LHCN-M2 (cell line): ENCODE measurements at regions not wholly inside any gene's neighbourhood (a gene's known extent, or its start where the extent isn't known, plus 50 kb on each side); places are given as distances from the start of the nearest gene placed in this dataset.
A peak's percentile ranks its signal among the peaks of the same experiment; 100 is the strongest.
"Not testable (repeated sequence)": the region's sequence is repeated elsewhere in the genome, so short reads cannot be mapped to it uniquely, and the experiment has no call there.

Source experiments
- DNase-seq: peaks from one replicate; pipeline ENCODE4 v3.0.0-alpha.2; 2012; ENCODE audit warnings: low read depth

GRCh38 chr17:64728041-64728695 lies 66.1 kb upstream of the SMURF2 start:
- no peak for DNase-seq

DNA sequence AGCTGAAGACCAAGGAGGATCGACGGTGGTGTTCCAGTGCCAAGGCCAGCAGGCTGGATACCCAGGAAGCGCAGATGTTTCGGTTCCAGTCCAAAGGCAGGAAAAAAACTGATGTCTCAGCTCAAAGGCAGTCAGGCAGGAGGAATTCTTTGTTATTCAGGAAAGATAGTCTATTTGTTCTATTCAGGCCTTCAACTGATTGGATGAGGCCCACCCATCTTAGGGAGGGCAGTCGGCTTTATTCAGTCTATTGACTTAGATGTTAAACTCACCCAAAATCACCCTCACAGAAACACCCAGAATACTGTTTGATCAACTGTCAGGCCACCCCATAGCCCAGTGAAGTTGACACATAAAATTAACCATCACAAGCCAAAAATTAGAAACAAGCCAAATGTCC lies 63.9 kb upstream of the SMURF2 start:
- DNase-seq, result not testable (repeated sequence)

GRCh38 chr17:64724246-64724645 lies 62.1 kb upstream of the SMURF2 start:
- peak; percentile 77 for DNase-seq

DNA sequence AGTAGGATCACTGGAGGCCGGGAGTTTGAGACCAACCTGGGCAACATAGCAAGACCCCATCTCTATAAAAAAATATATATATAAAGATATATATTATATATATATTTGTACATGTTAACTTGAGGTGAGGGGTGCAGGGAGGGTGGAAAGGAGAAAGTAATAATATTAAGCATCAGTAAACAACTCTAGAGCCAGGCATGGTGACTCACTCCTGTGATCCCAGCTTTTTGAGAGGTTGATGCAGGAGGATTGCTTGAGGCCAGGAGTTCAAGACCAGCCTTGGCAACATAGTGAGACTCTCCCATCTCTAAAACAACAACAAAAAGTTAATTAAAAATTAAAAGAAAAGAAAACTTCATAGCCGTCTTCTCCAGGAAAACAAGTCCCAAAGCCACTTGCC lies 61.7 kb upstream of the SMURF2 start:
- no peak for DNase-seq

GRCh38 chr17:64721556-64721955 lies 59.4 kb upstream of the SMURF2 start:
- DNase-seq, result not testable (repeated sequence)

- not testable (repeated sequence) for DNase-seq
These were observed 58.1 kb upstream of the SMURF2 start for GRCh38 chr17:64720253-64720652.

DNA sequence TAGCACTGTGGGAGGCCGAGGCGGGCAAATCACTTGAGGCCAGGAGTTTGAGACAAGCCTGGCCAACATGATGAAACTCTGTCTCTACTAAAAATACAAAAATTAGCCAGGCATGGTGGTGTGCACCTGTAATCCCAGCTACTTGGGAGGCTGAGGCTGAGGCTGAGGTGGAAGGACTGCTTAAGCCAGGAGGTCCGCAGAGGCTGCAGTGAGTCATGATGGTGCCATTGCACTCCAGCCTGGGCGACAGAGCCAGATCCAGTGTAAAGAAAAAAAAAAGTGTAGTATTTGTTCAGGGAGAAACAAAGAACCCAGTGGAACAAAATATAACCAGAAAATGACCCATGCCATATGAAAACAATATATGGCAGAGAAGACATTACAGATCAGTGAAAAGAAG lies 57.4 kb upstream of the SMURF2 start:
- not testable (repeated sequence) for DNase-seq

DNA sequence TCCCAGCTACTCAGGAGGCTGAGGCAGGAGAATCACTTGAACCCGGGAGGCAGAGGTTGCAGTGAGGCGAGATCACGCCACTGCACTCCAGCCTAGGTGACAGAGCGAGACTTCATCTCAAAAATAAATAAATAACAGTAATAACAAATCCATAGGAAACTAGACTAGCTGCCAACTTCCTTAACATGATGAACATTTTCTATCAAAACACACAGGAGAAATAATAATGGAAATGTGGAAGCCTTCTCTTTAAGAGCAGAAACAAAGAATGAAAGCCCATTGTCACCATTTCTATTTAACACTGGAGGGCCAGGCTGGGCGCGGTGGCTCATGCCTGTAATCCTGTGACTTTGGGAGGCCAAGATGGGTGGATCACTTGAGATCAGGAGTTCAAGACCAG lies 56.7 kb upstream of the SMURF2 start:
- DNase-seq, result not testable (repeated sequence)

DNA sequence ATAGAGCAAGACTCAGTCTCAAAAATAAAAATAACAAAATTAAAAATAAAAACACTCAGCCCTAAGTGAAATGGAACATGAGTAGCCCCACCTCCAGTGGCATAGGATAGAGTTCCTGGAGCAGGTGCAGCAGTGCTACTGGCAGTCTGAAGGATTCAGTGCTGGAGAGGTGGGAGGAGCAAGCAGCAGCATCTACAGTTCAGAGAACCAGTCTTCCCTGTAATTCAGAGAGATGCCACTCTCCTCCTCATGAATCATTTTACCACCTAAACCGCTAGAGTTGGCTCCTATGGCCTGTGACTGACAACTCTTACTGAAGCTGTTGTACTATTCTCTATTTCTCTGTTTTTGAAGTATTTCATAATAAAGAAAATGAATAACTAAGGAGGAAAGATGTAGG lies 56.0 kb upstream of the SMURF2 start:
- peak; percentile 62 for DNase-seq

- not testable (repeated sequence) for DNase-seq
These were observed 54.4 kb upstream of the SMURF2 start for GRCh38 chr17:64716496-64716895.

DNA sequence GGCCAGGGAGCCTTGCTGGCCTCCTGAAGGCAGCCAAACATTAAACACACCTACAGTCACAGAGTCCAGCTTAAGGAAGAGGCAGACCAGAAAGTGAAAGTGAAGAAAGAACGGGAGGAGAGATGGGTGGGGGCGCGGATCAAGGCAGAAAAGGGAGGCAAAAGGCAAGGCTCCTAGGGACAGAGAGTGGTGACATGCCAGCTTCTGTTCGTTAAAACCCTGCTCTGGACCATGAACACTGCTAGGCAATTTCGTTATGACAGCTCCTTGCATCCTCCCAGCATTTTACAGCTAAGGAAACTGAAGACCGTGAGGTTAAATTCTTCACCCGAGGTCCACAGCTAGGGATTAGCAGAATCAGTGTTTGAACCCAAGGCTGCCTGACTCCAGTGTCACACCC lies 51.7 kb upstream of the SMURF2 start:
- not testable (repeated sequence) for DNase-seq

GRCh38 chr17:64712557-64713351 lies 50.6 kb upstream of the SMURF2 start:
- DNase-seq, result peak; percentile 31
